Motor neuron (in vitro differentiated cells): ENCODE measurements at regions not wholly inside any gene's neighbourhood (a gene's known extent, or its start where the extent isn't known, plus 50 kb on each side); places are given as distances from the start of the nearest gene placed in this dataset.

Experiments
- ATAC-seq, 8 experiments: fragments of 200-7000 bp; cut with Tn5 transposase; replicated peaks in 6 of 8; 2 replicates each; pipeline ENCODE4 v1.8.0; 2021; ENCODE audit warnings: mild to moderate bottlenecking in 8 of 8, moderate library complexity in 8 of 8
- H3K27ac ChIP-seq, 2 donors: fragments of 250-450 bp; sonication (Bioruptor Pico); 2 replicates each; pipeline ENCODE4 v1.9.0; 2021; ENCODE audit warnings: antibody characterized with exemption in 2 of 2, mild to moderate bottlenecking in 2 of 2, moderate library complexity in 1 of 2
- H3K4me1 ChIP-seq, 2 donors: fragments of 250-450 bp; sonication (Bioruptor Pico); replicated peaks in 1 of 2; 2 replicates each; pipeline ENCODE4 v1.6.1; 2021; ENCODE audit warnings: antibody characterized with exemption in 2 of 2, mild to moderate bottlenecking in 2 of 2, moderate library complexity in 1 of 2
- H3K4me3 ChIP-seq, 5 donors: fragments of 250-450 bp; sonication (Bioruptor Pico); 2 replicates each; pipeline ENCODE4 v1.9.0; 2021; ENCODE audit warnings: antibody characterized with exemption in 5 of 5, mild to moderate bottlenecking in 5 of 5, moderate library complexity in 4 of 5
- WGBS, 10 experiments: fragments of 450-650 bp; shearing (Covaris generic); methylation state at CpG; one replicate each; pipeline ENCODE4 v1.0.0; 2022; 5-methylcytosine and 5-hydroxymethylcytosine counted together
- in situ Hi-C, 9 experiments: fragments of 400-800 bp; cut with MboI; loops; one replicate each; pipeline ENCODE4 v1.15.0; 2021; ENCODE audit warnings: low sequenced_read_pairs in 9 of 9, low pct_unique_long_range_greater_than_20kb in 2 of 9; ENCODE audit not compliant: unreplicated experiment in 9 of 9

- Histone ChIP-seq H3K4me3 (no peak overlapping the region), H3K4me1 (no peaks in the 10 kb centered on the region), H3K27ac (no peak overlapping the region)
- 5 to 100% (median 74%) methylated on average over 1 to 2 of the region's 2 CpGs for WGBS, 10 experiments
- in situ Hi-C loops = no loop called here
- ATAC-seq = no peak
Observed at GRCh38 chr6:62737792-62738191, 451.8 kb upstream of the KHDRBS2 start.

GRCh38 chr6:62721408-62721807 is 435.4 kb upstream of the KHDRBS2 start:
- in situ Hi-C loops = no loop called here
- peak in 5 of 8 experiments; percentile 73 to 97 (median 90) for ATAC-seq

GRCh38 chr6:62716719-62717118 is 430.7 kb upstream of the KHDRBS2 start:
- H3K27ac ChIP-seq = no peak overlapping the region
- 0 to 87% (median 53%) methylated on average over 2 to 3 of the region's 3 CpGs for WGBS, 10 experiments

More at GRCh38 chr6:62721408-62721807, 435.4 kb upstream of the KHDRBS2 start:
- Histone ChIP-seq H3K4me3 (no peak overlapping the region), H3K4me1 (peaks cover 0 to 6% of the 10 kb centered on the region in 2 donors), H3K27ac (no peak overlapping the region)
- WGBS, 10 experiments = 0 to 63% (median 44%) methylated on average over 1 to 2 of the region's 2 CpGs

GRCh38 chr6:62714112-62714511 is 428.1 kb upstream of the KHDRBS2 start:
- Histone ChIP-seq H3K27ac (no peak overlapping the region), H3K4me1 (no peaks in the 10 kb centered on the region), H3K4me3 (no peak overlapping the region)
- no peak for ATAC-seq
- in situ Hi-C loops = no loop called here

More at GRCh38 chr6:62716719-62717118, 430.7 kb upstream of the KHDRBS2 start:
- Histone ChIP-seq H3K4me1 (no peaks in the 10 kb centered on the region), H3K4me3 (no peak overlapping the region)
- in situ Hi-C loops = no loop called here
- ATAC-seq = no peak

- in situ Hi-C loops = no loop called here
- H3K4me3 ChIP-seq = no peak overlapping the region
Observed at GRCh38 chr6:62711750-62712149, 425.7 kb upstream of the KHDRBS2 start.

GRCh38 chr6:62707914-62708313 is 421.9 kb upstream of the KHDRBS2 start:
- Histone ChIP-seq H3K4me3 (no peak overlapping the region), H3K27ac (no peak overlapping the region), H3K4me1 (no peaks in the 10 kb centered on the region)
- in situ Hi-C loops = no loop called here
- WGBS, 10 experiments = 0 to 100% (median 83%) methylated on average over 1 of the region's 1 CpG; no CpG with 5 or more reads in 7 of the 10 experiments
- ATAC-seq = no peak

More at GRCh38 chr6:62711750-62712149, 425.7 kb upstream of the KHDRBS2 start:
- no peak overlapping the region for H3K27ac ChIP-seq
- H3K4me1 ChIP-seq = no peaks in the 10 kb centered on the region
- WGBS, 10 experiments = 0 to 100% (median 93%) methylated on average over 1 of the region's 1 CpG
- no peak for ATAC-seq

- no peaks in the 10 kb centered on the region for H3K4me1 ChIP-seq
- no peak overlapping the region for H3K4me3 ChIP-seq
- H3K27ac ChIP-seq = no peak overlapping the region
- 86 to 88% methylated on average over 1 of the region's 1 CpG; no CpG with 5 or more reads in 8 of the 10 experiments for WGBS, 10 experiments
- in situ Hi-C loops = no loop called here
- no peak for ATAC-seq
Observed at GRCh38 chr6:62707156-62707555, 421.1 kb upstream of the KHDRBS2 start.

GRCh38 chr6:62683063-62683462 is 397.0 kb upstream of the KHDRBS2 start:
- ATAC-seq = no peak
- Histone ChIP-seq H3K27ac (no peak overlapping the region), H3K4me3 (no peak overlapping the region), H3K4me1 (no peaks in the 10 kb centered on the region)
- in situ Hi-C loops = no loop called here
- 8 to 95% (median 70%) methylated on average over 3 to 4 of the region's 4 CpGs for WGBS, 10 experiments

- in situ Hi-C loops = no loop called here
- Histone ChIP-seq H3K4me3 (no peak overlapping the region), H3K27ac (no peak overlapping the region), H3K4me1 (no peaks in the 10 kb centered on the region)
- WGBS, 10 experiments = 0 to 92% (median 10%) methylated on average over 1 of the region's 1 CpG; no CpG with 5 or more reads in 2 of the 10 experiments
- no peak for ATAC-seq
Observed at GRCh38 chr6:62681108-62681507, 395.1 kb upstream of the KHDRBS2 start.

- no peaks in the 10 kb centered on the region for H3K4me1 ChIP-seq
- ATAC-seq = no peak
- no peak overlapping the region for H3K27ac ChIP-seq
- in situ Hi-C loops = no loop called here
- H3K4me3 ChIP-seq = no peak overlapping the region
Observed at GRCh38 chr6:62672989-62673388, 387.0 kb upstream of the KHDRBS2 start.

- 0 to 100% (median 43%) methylated on average over 1 to 2 of the region's 2 CpGs; no CpG with 5 or more reads in 1 of the 10 experiments for WGBS, 10 experiments
- in situ Hi-C loops = no loop called here
- Histone ChIP-seq H3K27ac (no peak overlapping the region), H3K4me1 (no peaks in the 10 kb centered on the region), H3K4me3 (no peak overlapping the region)
- ATAC-seq = no peak
Observed at GRCh38 chr6:62670490-62671223, 384.6 kb upstream of the KHDRBS2 start.

- in situ Hi-C loops = no loop called here
Observed at GRCh38 chr6:62669831-62670230, 383.8 kb upstream of the KHDRBS2 start.

GRCh38 chr6:62652692-62653328 is 366.8 kb upstream of the KHDRBS2 start:
- no peak for ATAC-seq
- no peak overlapping the region for H3K4me3 ChIP-seq
- in situ Hi-C loops = no loop called here
- no peaks in the 10 kb centered on the region for H3K4me1 ChIP-seq
- H3K27ac ChIP-seq = no peak overlapping the region
- WGBS, 10 experiments = 0 to 100% (median 63%) methylated on average over 1 to 2 of the region's 2 CpGs; no CpG with 5 or more reads in 2 of the 10 experiments

More at GRCh38 chr6:62669831-62670230, 383.8 kb upstream of the KHDRBS2 start:
- no peak overlapping the region for H3K27ac ChIP-seq
- H3K4me3 ChIP-seq = no peak overlapping the region
- no peak for ATAC-seq
- no peaks in the 10 kb centered on the region for H3K4me1 ChIP-seq

- 0 to 86% (median 67%) methylated on average over 1 to 2 of the region's 2 CpGs; no CpG with 5 or more reads in 1 of the 10 experiments for WGBS, 10 experiments
Observed at GRCh38 chr6:62645274-62645673, 359.2 kb upstream of the KHDRBS2 start.

More at GRCh38 chr6:62645274-62645673, 359.2 kb upstream of the KHDRBS2 start:
- no peaks in the 10 kb centered on the region for H3K4me1 ChIP-seq
- no peak overlapping the region for H3K27ac ChIP-seq
- no peak for ATAC-seq
- in situ Hi-C loops = no loop called here
- H3K4me3 ChIP-seq = no peak overlapping the region
